A673 (cell line): ENCODE measurements at regions not wholly inside any gene's neighbourhood (a gene's known extent, or its start where the extent isn't known, plus 50 kb on each side); places are given as distances from the start of the nearest gene placed in this dataset.

ENCODE experiments used
- BruUV-seq: library from RNA; stranded (reverse); fragments of 400-500 nt; replicated peaks from 2 replicates; lab custom pipeline; 2021; lab: Mats Ljungman, UMichigan
- CTCF ChIA-PET: fragments of 300-600 bp; sonication (Branson Sonifier 250); formaldehyde crosslinking; loops from one replicate; lab custom pipeline; 2022; ENCODE audit warnings: antibody characterized with exemption; lab: Charles Lee
- POLR2A ChIA-PET: fragments of 300-600 bp; sonication (Branson Sonifier 250); formaldehyde crosslinking; loops from one replicate; lab custom pipeline; 2022; ENCODE audit warnings: antibody characterized with exemption; ENCODE audit not compliant: low non-redundant PET; lab: Charles Lee
- DNase-seq: peaks from one replicate; pipeline ENCODE4 v3.0.0-alpha.2; 2015; ENCODE audit warnings: low spot score
- H3K27ac ChIP-seq: fragments of 200-600 bp; sonication (generic); 2 replicates; pipeline ENCODE4 v1.5.1; 2016; ENCODE audit warnings: mixed run types, low read depth, mild to moderate bottlenecking, mixed read lengths, antibody characterized with exemption, low read length; ENCODE audit not compliant: poor library complexity, severe bottlenecking
- H3K27me3 ChIP-seq: fragments of 200-600 bp; sonication (generic); replicated peaks from 2 replicates; pipeline ENCODE4 v1.6.1; 2017; ENCODE audit warnings: mixed run types, low read depth, mild to moderate bottlenecking, mixed read lengths, antibody characterized with exemption, low read length; ENCODE audit not compliant: insufficient read depth, poor library complexity
- H3K36me3 ChIP-seq: fragments of 200-600 bp; sonication (generic); 2 replicates; pipeline ENCODE4 v1.6.1; 2016; ENCODE audit warnings: mixed run types, mild to moderate bottlenecking, mixed read lengths, antibody characterized with exemption, low read length; ENCODE audit not compliant: insufficient read depth, poor library complexity, severe bottlenecking
- H3K4me1 ChIP-seq: fragments of 200-600 bp; sonication (generic); 2 replicates; pipeline ENCODE4 v1.6.1; 2017; ENCODE audit warnings: mixed run types, mild to moderate bottlenecking, mixed read lengths, antibody characterized with exemption, low read length; ENCODE audit not compliant: insufficient read depth, poor library complexity, severe bottlenecking
- H3K4me3 ChIP-seq: fragments of 200-600 bp; sonication (generic); 2 replicates; pipeline ENCODE4 v1.5.1; 2016; ENCODE audit warnings: low read depth, mixed run types, mild to moderate bottlenecking, mixed read lengths, low read length; ENCODE audit not compliant: poor library complexity, severe bottlenecking
- H3K9me3 ChIP-seq: fragments of 200-600 bp; sonication (generic); 2 replicates; pipeline ENCODE4 v1.6.1; 2016; ENCODE audit warnings: mixed run types, low read depth, mild to moderate bottlenecking, mixed read lengths, antibody characterized with exemption, low read length; ENCODE audit not compliant: poor library complexity, severe bottlenecking
- CTCF ChIP-seq: fragments of 300-800, 200-600 bp; sonication (generic); conservative IDR thresholded peaks from 2 replicates; pipeline ENCODE4 v1.5.1; 2017; ENCODE audit warnings: low read depth, mild to moderate bottlenecking, antibody characterized with exemption, low read length, moderate library complexity, mixed read lengths
- EZH2 ChIP-seq: fragments of 200-600 bp; sonication (generic); IDR thresholded peaks from 2 replicates; pipeline ENCODE4 v1.6.1; 2017; ENCODE audit warnings: borderline replicate concordance, low read depth, mild to moderate bottlenecking, mixed read lengths, antibody characterized with exemption, low read length; ENCODE audit not compliant: poor library complexity, severe bottlenecking
- intact Hi-C: fragments of 100-400 bp; cut with micrococcal nuclease; formaldehyde crosslinking; loops from one replicate; pipeline ENCODE4 v1.10.0; 2022; ENCODE audit not compliant: unreplicated experiment

DNA sequence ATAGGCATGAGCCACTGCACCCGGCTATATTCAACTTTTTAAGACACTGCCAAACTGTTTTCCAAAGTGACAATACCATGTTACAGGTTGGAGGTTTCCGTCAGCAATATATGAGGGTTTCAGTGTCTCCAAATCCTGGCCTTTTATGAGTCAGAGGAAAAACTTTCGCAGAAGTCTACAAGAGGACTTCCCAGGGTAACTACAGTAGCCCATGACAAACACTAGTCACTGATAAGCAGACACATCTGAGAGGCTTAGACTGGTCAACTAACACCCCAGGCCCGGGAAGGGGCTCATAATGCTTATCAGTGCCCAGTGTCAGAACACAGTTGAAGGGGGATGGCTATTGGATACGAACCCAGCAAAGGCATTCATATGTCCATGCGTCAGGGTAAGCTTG is 85.4 kb downstream of the SOX4 start:
- CTCF ChIA-PET = interaction anchor here (0.6 kb wide), 1 partner anchor 12 kb away, joined by 6 read pairs; no protein-coding TSS in a partner anchor

DNA sequence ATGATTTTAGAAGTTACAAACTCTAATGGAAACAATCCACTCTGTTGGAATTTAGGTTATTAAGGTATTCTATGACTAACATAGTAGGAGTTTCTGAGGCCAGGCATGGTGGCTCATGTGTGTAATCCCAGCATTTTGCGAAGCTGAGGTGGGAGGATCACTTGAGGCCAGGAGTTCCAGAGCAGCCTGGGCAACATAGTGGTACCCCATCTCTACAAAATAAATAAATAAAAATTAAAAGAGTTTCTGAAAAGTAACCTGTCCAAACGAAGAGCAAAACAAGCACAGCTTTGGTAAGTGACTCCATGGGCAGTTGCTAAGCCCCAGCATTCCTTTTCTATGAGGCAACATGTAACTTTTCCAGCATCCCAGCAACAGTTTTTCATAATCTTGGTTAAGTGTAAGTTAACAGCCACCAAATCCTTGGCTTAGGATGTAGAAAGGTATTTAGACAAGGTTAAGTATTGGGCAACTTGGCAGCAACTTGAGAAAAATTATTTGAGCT is 86.3 kb downstream of the SOX4 start:
- intact Hi-C loops = no loop called here
- no peak for DNase-seq
- BruUV-seq = no TSS peak
- Histone ChIP-seq H3K36me3 (no peaks in the 10 kb centered on the region), H3K27ac (no peak overlapping the region), H3K4me1 (no peaks in the 10 kb centered on the region), H3K9me3 (no peaks in the 10 kb centered on the region), H3K4me3 (no peak overlapping the region), H3K27me3 (no peaks in the 10 kb centered on the region)
- TF ChIP-seq CTCF (no peak), EZH2 (no peak)
- ChIA-PET POLR2A (interaction anchor here (0.5 kb wide), 1 partner anchor 491 kb away, joined by 3 read pairs; no protein-coding TSS in a partner anchor), CTCF (no interaction called here)

More for the DNA sequence above, 85.4 kb downstream of the SOX4 start:
- H3K27me3 ChIP-seq = no peaks in the 10 kb centered on the region
- BruUV-seq = no TSS peak
- POLR2A ChIA-PET = no interaction called here
- no peak for DNase-seq
- no peaks in the 10 kb centered on the region for H3K9me3 ChIP-seq
- no peak overlapping the region for H3K27ac ChIP-seq
- intact Hi-C loops = no loop called here
- H3K4me3 ChIP-seq = no peak overlapping the region
- TF ChIP-seq EZH2 (no peak), CTCF (no peak)
- H3K36me3 ChIP-seq = no peaks in the 10 kb centered on the region
- H3K4me1 ChIP-seq = no peaks in the 10 kb centered on the region

GRCh38 chr6:21680611-21681010 is 87.1 kb downstream of the SOX4 start:
- Histone ChIP-seq H3K4me3 (no peak overlapping the region), H3K27ac (no peak overlapping the region), H3K4me1 (no peaks in the 10 kb centered on the region), H3K9me3 (no peaks in the 10 kb centered on the region), H3K27me3 (no peaks in the 10 kb centered on the region), H3K36me3 (no peaks in the 10 kb centered on the region)
- DNase-seq = no peak
- ChIA-PET CTCF (interaction anchor here (0.6 kb wide), 1 partner anchor 40 kb away, joined by 3 read pairs; no protein-coding TSS in a partner anchor), POLR2A (interaction anchor here (0.5 to 0.7 kb wide), 2 partner anchors 492 to 1990 kb away, joined by 3 to 12 read pairs; no protein-coding TSS in a partner anchor)
- intact Hi-C loops = no loop called here
- TF ChIP-seq EZH2 = no peak
- BruUV-seq = no TSS peak

GRCh38 chr6:21690489-21690888 is 96.9 kb downstream of the SOX4 start:
- CTCF ChIA-PET = interaction anchor here (1.1 kb wide), 1 partner anchor 12 kb away, joined by 6 read pairs; no protein-coding TSS in a partner anchor
- DNase-seq = no peak
- intact Hi-C loops = no loop called here
- Histone ChIP-seq H3K27ac (no peak overlapping the region), H3K9me3 (no peaks in the 10 kb centered on the region), H3K36me3 (no peaks in the 10 kb centered on the region), H3K4me1 (no peaks in the 10 kb centered on the region), H3K27me3 (no peaks in the 10 kb centered on the region), H3K4me3 (no peak overlapping the region)
- POLR2A ChIA-PET = no interaction called here
- no TSS peak for BruUV-seq
- TF ChIP-seq EZH2 (no peak), CTCF (no peak)
